HG03097 (cell line): ENCODE measurements at regions not wholly inside any gene's neighbourhood (a gene's known extent, or its start where the extent isn't known, plus 50 kb on each side); places are given as distances from the start of the nearest gene placed in this dataset.

Experiments
- ATAC-seq: cut with Tn5 transposase; IDR thresholded peaks from one replicate; pipeline ENCODE4 v1.9.1; 2021; ENCODE audit not compliant: unreplicated experiment, low FRiP score

GRCh38 chr3:30113906-30114305 is 492.5 kb upstream of the TGFBR2 start:
- ATAC-seq, result no peak

- no peak for ATAC-seq
These were observed 491.5 kb upstream of the TGFBR2 start for GRCh38 chr3:30114918-30115317.

DNA sequence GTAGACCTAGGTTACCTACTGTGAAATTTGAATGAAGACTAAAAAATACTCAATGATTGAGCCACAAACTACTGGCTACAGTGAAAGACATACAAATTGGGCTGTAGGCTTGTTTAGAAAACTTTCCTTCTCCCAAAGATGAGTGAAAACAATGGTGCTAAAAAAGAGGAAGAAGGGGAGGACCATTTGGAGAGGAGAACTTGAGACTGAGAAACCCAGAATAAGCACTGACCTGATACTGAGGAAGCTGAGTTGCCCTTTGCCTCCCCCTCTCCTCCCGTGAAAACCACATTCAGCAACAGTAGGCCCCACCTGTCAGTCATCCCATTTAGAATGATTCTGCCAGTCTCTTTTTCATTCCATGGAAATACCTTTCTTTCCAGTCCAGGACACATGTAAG is 484.0 kb upstream of the TGFBR2 start:
- no peak for ATAC-seq

DNA sequence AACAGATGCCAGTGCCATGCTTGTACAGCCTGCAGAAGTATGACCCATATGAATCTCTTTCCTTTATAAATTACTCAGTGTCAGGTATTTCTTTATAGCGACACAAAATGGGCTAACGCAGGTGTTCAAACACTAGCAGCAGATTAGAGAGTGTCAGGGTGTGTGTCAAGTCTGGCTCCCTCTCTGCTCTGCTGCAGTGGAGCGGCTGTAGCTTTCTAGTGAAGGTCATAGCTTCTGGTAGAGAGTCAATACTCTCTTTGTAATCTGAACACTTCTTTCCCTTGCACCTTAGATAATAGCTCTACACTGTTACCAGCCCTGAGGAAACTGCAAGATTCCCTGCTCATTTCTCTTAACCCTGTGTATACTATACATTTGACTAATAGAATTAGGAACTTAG is 483.2 kb upstream of the TGFBR2 start:
- ATAC-seq, result no peak

DNA sequence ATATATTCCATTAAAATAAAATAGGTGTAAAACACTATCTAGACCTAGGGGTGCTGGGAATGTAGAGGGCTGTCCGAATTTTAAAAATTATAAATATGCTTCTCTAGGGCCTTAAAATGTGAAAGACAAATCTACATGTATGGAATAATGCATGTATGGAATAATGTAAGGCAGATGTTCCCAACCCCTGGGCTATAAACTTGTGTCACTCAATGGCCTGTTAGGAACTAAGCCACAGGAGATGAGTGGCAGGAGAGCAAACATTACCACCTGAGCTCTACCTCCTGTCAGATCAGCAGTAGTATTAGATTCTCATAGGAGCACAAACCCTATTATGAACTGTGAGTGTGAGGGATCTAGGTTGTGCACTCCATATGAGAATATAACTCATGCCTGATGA is 482.6 kb upstream of the TGFBR2 start:
- no peak for ATAC-seq

DNA sequence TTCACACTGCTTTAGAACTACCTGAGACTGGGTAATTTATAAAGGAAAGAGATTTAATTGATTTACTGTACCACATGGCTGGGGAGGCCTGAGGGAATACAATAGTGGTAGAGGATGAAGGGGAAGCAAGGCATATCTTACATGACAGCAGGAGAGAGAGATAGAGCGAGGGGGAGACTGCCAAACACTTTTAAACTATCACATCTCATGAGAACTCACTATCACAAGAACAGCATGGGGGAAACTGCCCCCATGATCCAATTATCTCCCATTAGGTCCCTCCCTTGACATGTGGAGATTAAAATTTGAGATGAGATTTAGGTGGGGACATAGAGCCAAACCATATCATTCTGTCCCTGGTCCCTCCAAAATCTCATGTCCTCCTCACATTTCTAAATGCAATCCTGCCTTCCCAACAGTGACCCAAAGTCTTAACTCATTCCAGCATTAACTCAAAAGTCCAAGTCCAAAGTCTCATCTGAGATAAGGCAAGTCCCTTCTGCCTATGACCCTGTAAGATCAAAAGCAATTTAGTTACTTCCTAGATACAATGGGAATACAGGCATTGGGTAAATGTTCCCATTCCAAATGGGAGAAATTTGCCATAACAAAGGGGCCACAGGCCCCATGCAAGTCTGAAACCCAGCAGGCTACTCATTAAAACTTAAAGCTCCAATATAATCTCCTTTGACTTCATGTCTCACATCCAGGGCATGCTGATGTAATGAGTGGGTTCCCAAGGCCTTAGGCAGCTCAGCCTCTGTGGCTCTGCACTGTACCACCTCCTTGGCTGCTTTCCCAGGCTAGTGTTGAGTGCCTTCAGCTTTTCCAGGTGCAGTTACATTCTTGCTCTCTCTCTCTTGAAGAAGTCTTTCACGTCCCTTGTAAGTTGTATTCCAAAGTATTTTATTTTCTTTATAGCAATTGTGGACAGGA is 481.7 kb upstream of the TGFBR2 start:
- ATAC-seq, result no peak

- no peak for ATAC-seq
These were observed 476.6 kb upstream of the TGFBR2 start for GRCh38 chr3:30129765-30130164.

DNA sequence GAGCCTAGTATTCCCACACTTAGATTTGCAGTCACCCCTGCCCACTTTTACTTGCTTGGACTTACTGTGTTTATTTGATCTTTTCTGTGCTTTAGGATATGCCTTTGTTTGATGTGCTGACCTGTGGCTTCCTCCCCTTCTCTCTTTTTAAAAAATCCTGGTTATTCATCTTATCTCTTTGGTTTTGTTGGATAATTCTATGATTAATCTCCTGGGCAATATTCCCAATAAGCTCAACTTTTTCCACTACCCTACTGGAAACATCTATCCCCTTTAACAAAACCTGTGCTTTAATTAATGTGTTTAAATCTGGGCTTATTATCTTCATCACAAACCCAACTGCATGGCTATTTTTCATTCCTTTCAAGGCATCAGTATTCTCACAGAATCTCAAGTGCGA is 476.0 kb upstream of the TGFBR2 start:
- ATAC-seq, result no peak

GRCh38 chr3:30131191-30131590 is 475.2 kb upstream of the TGFBR2 start:
- ATAC-seq, result no peak

- no peak for ATAC-seq
These were observed 471.2 kb upstream of the TGFBR2 start for GRCh38 chr3:30135190-30135589.

DNA sequence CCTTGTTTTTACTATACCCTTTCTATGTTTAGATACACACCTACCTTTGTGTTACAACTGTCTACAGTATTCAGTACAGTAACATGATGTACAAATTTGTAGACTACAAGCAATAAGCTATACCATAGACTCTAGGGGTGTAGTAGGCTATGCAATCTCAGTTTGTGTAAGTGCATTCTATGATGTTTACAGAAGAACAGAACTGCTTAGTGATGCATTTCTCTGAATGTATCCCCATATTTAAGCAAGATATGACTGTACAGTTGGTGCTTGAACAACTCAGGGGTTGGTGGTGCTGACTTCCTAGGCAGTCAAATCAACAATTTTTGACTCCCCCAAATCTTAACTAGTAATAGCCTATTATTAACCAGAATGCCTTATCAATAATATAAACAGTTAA is 467.1 kb upstream of the TGFBR2 start:
- ATAC-seq, result no peak

GRCh38 chr3:30140356-30141075 is 465.9 kb upstream of the TGFBR2 start:
- no peak for ATAC-seq

DNA sequence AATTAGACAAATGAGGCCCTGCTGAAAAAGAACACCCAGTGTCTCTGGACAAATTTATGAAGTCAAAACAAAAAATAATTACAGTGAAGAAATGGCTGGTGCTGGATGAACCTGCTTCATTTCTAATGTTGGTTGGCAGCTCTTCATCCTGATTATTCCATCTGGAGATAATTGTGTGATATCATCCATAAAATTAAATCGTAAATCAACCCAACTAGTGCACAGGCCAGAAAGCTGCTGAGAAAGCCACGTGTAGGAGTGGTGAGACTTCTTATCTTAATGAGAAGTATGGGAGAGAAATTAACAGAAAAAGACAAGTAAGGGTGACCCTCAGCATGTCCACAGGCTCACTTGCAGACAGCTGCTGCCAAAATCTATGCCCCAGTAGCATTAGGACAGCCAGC is 465.2 kb upstream of the TGFBR2 start:
- ATAC-seq, result no peak

- no peak for ATAC-seq
These were observed 464.5 kb upstream of the TGFBR2 start for GRCh38 chr3:30141927-30142326.

GRCh38 chr3:30142946-30143345 is 463.5 kb upstream of the TGFBR2 start:
- ATAC-seq, result no peak

DNA sequence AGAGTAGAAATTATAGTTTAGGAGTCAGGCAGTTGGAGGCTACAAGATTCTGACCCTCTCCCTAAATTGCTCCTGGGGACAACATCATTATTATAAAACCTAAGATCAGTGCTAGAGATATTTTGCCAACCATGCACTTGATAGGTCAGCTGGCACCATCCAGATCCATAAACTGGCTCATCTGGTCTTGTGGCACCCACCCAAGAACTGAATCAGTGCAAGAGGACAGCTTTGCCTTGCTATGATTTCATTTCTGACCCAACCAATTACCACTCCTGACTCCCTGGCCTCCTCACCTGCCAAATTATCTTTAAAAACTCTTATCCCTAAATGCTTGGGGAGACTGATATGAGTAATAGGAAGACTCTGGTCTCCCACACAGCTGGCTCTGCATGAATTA is 461.1 kb upstream of the TGFBR2 start:
- ATAC-seq, result no peak

GRCh38 chr3:30146978-30147377 is 459.4 kb upstream of the TGFBR2 start:
- no peak for ATAC-seq

GRCh38 chr3:30154853-30155252 is 451.5 kb upstream of the TGFBR2 start:
- ATAC-seq, result no peak

DNA sequence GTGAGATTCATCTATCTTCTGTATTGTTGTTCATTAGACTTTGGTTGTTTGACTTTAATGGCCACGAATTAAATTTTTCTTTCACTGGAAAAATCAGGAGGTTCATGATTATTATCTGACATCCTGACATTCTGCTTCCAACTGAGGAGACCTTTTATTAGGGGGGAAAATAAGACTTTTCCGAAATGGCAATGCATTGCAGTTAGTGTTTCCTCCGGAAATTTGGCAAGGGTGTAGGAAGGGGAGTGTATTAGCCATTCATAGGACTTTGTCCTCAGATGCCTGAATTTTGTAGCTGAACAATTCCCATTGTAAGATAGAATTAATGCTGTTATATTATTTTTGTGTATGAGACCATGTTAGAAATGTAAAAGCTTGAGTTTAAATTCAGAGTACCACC is 450.6 kb upstream of the TGFBR2 start:
- no peak for ATAC-seq

DNA sequence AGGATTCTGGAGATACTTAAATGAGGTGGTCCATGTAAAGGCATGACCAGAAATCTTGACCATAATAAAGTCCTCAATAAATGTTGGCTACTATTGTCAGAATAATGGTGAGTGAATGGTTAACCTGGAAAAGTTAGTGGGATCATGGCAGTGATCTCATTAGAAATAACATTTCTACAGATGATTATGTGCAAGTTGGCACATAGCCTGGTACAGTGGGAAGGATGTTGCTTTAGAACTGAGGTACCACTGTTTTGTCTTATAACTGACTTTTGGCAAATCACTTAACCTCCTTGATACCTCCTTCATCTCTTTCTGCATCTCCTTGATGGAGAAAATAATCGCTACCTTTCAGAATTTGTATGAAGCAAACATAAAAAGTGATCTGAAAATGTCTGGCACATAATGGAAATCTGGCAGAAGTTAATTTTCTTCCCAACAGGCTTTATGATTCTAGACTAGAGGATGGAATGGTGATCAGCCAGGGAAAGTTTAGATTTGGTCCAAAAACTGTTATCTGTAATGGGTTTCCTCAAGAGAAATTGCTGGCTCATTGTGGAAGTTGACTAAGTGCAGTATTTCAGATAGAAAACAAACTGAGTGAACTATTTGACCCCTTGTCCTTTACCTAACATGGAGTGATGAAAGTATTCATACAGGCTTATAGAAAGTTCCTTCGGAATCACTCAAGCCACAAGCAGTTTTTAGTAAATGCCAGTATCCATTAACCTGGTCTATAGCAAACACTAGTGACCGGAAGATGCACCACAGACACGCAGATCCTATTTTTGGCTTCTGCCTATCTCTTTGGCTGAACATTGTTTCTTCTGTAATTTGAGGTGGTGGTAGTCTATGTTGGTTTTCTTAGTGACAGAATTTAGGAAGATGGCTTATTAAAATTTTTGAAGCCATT is 449.6 kb upstream of the TGFBR2 start:
- ATAC-seq, result no peak

DNA sequence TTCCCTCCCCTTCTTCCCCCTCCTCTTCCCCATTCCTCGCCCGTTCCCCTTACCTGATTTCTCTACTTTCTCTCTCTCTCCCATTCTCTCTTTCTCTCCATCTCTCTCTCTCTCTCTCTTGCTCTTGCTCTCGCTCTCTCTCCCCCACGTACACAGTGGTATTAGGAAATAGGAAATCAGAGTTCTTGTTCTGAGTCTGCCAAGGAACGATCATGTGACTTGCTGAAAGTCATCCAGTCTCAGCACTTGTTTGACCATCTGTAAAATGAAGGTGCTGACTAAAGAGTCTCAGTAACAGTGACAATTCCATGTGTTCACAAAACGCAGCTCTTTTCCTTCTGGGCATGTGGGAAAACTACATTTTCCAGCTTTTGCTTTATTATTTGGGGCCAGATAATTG is 445.0 kb upstream of the TGFBR2 start:
- ATAC-seq, result no peak
